ENCODE measurements at regions not wholly inside any gene's neighbourhood (a gene's known extent, or its start where the extent isn't known, plus 50 kb on each side); places are given as distances from the start of the nearest gene placed in this dataset.

- Histone ChIP-seq H3K9me3 (no peaks in the 10 kb centered on the region), H3K27ac (no peak overlapping the region), H3K27me3 (no peaks in the 10 kb centered on the region), H3K4me3 (no peak overlapping the region), H3K36me3 (no peaks in the 10 kb centered on the region), H3K4me1 (no peaks in the 10 kb centered on the region)
- TF ChIP-seq CTCF (IDR thresholded peaks at IDR 0.05) (no peak), POLR2A (IDR thresholded peaks at IDR 0.05) (no peak)
- intact Hi-C loops (cut with DNase I): no loop called here
- no peak for DNase-seq (ENCODE audit: extremely low spot score in 2 of 2)
These were observed 131.5 kb upstream of the CENPE start for GRCh38 chr4:103329642-103330041.

- H3K27me3 ChIP-seq: no peaks in the 10 kb centered on the region
- DNase-seq (ENCODE audit: extremely low spot score in 2 of 2): no peak
- intact Hi-C loops (cut with DNase I): no loop called here
- no peak for TF ChIP-seq POLR2AphosphoS5 (IDR thresholded peaks at IDR 0.05; ENCODE audit: insufficient read depth in 1 of 2, low read depth in 1 of 2)
- no peak for TF ChIP-seq POLR2A (IDR thresholded peaks at IDR 0.05)
- TF ChIP-seq CTCF (IDR thresholded peaks at IDR 0.05): no peak
- no peak overlapping the region for H3K4me3 ChIP-seq
- H3K36me3 ChIP-seq: no peaks in the 10 kb centered on the region
- no peaks in the 10 kb centered on the region for H3K9me3 ChIP-seq
- no peak overlapping the region for H3K27ac ChIP-seq
- no peaks in the 10 kb centered on the region for H3K4me1 ChIP-seq
These were observed 126.7 kb upstream of the CENPE start for GRCh38 chr4:103324811-103325210.

GRCh38 chr4:103318327-103318726 is 120.2 kb upstream of the CENPE start:
- Histone ChIP-seq H3K9me3 (no peaks in the 10 kb centered on the region), H3K4me3 (no peak overlapping the region), H3K27ac (no peak overlapping the region), H3K27me3 (no peaks in the 10 kb centered on the region), H3K4me1 (no peaks in the 10 kb centered on the region), H3K36me3 (no peaks in the 10 kb centered on the region)
- no peak for TF ChIP-seq POLR2AphosphoS5 (IDR thresholded peaks at IDR 0.05; ENCODE audit: insufficient read depth in 1 of 2, low read depth in 1 of 2)
- no peak for TF ChIP-seq CTCF (IDR thresholded peaks at IDR 0.05)
- no peak for TF ChIP-seq POLR2A (IDR thresholded peaks at IDR 0.05)
- intact Hi-C loops (cut with DNase I): no loop called here
- DNase-seq (ENCODE audit: extremely low spot score in 2 of 2): no peak

- TF ChIP-seq CTCF (IDR thresholded peaks at IDR 0.05) (no peak), POLR2A (IDR thresholded peaks at IDR 0.05) (no peak), POLR2AphosphoS5 (IDR thresholded peaks at IDR 0.05; ENCODE audit: insufficient read depth in 1 of 2, low read depth in 1 of 2) (no peak)
- Histone ChIP-seq H3K36me3 (no peaks in the 10 kb centered on the region), H3K27me3 (no peaks in the 10 kb centered on the region), H3K4me1 (no peaks in the 10 kb centered on the region), H3K9me3 (no peaks in the 10 kb centered on the region), H3K27ac (no peak overlapping the region), H3K4me3 (no peak overlapping the region)
- no peak for DNase-seq (ENCODE audit: extremely low spot score in 2 of 2)
- intact Hi-C loops (cut with DNase I): no loop called here
These were observed 110.1 kb upstream of the CENPE start for GRCh38 chr4:103308248-103308561.

DNA sequence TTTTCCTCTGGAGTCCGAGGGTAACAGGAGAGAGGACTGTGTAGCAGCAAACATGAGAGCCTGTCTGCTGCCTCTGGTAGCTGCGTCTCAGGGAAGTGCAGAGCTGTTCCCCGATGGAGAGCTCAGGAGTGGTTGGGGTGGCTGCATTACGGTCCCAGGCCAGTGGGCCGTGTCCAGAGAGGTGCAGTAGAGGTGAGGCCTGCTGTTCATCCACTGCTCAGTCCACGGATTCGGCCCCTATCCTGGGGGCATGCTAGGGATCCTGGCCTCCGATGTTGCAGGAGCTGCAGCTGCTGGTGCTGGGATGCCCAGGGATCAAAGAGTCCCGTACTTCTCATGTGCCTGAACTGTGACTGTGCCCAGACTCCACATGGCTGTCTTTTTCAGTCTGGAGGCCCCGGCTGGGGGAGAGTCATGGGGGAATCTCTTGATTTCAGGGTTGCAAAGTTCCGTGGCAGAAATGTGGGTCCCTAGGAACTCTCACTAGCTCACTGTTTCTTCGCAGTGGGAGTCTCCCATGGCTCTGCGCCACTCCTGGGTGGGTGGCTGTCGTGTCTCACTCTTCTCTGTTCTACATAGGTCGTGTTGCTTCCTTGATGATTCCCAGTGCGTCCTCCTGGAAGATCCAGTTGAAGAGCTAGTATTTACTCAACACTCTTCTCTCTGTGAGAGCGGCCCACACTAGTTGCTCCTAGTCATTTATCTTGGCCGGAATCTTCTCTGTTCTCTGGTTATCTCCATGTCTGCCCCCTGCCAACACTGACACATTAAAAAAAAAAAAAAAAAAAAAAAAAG is 109.5 kb upstream of the CENPE start:
- no peak for TF ChIP-seq POLR2AphosphoS5 (IDR thresholded peaks at IDR 0.05; ENCODE audit: insufficient read depth in 1 of 2, low read depth in 1 of 2)
- TF ChIP-seq POLR2A (IDR thresholded peaks at IDR 0.05): no peak
- TF ChIP-seq CTCF (IDR thresholded peaks at IDR 0.05): no peak
- H3K4me3 ChIP-seq: no peak overlapping the region
- H3K27ac ChIP-seq: no peak overlapping the region
- intact Hi-C loops (cut with DNase I): no loop called here
- no peaks in the 10 kb centered on the region for H3K36me3 ChIP-seq
- H3K4me1 ChIP-seq: no peaks in the 10 kb centered on the region
- no peaks in the 10 kb centered on the region for H3K9me3 ChIP-seq
- H3K27me3 ChIP-seq: no peaks in the 10 kb centered on the region
- DNase-seq (ENCODE audit: extremely low spot score in 2 of 2): no peak
